COLO668 (cell line): ENCODE measurements at regions not wholly inside any gene's neighbourhood (a gene's known extent, or its start where the extent isn't known, plus 50 kb on each side); places are given as distances from the start of the nearest gene placed in this dataset.

Source experiments
- DNase-seq: peaks from one replicate; lab custom pipeline; 2025; ENCODE audit not compliant: unreplicated experiment; lab: John Stamatoyannopoulos, UW

DNA sequence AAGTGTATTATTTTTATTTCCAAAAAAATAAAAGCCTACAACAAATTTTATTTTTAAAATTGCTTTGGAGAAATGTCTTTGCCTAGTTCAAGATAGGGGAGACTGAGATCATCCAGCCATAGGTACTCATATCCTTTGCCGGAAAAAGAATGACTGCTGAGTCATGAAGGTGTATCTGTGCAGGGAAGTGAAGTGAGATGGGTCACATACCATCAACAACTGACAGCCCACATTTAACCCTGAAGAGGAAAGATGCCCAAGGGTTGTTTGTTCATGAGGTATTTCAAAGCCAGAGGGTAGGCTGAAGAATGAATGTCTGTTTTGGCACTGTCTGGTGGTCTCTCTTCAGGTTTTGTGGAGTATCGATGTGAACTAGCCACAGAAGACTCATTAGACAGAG, 106.7 kb upstream of the TTC29 start:
- no peak for DNase-seq

DNA sequence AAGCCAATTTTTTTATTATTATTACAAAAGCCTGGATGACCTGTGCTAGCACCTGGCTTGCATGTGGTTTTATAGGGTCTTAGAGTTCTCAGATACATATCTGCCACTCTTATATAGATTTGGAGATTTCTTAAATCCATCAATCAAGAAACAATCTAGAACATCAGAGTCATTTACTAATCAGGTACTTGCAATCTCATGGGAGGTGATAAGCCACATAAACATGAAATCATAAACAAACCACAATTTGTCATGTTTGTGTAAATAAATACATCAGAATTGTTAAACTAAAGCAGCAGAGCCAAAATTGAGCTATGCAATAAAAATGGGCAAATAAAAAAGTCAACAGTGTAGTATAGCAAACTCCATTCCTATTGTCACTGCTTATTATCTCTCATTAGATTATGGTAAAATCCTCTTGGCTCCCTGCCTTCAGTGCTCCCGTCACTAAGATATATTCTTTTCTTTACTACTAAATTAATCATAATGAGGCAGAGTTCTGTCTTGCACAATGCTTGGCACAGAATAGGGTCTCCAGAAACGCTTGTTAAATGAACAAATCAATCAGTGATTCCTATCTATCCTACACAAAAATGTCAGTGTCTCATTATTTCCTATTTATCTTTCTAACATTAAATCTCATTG, 108.7 kb upstream of the TTC29 start:
- no peak for DNase-seq

DNA sequence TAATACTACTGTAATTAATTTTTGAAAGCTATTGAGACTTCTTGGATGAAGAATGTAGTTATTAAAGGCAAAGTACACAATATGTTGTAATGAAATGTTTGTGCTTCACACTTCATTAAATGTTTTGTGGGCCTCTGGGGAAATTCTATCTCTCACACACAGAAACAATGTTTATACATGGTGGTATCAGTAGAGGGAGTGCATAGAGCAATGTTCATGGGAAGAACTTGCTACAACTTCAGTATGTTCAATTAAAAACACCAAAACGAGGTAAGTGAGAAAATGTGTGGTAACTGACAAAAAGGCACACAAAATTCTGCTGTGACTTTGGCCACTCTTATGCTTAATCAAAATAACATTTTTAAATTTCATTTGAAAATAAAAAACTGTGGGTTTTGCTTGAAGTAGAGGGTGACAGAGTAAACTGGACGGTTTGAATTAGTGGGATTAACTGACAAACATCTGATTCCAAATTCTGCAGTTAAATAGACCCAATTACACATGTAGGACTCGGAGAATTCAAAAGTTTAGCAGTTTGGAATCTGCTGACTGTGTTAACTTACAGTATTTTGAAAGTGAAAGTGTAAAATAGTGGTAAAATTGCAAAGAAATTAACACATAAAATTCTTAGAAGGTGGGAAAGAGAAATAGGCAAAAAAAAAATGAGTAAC, 111.4 kb upstream of the TTC29 start:
- no peak for DNase-seq

DNA sequence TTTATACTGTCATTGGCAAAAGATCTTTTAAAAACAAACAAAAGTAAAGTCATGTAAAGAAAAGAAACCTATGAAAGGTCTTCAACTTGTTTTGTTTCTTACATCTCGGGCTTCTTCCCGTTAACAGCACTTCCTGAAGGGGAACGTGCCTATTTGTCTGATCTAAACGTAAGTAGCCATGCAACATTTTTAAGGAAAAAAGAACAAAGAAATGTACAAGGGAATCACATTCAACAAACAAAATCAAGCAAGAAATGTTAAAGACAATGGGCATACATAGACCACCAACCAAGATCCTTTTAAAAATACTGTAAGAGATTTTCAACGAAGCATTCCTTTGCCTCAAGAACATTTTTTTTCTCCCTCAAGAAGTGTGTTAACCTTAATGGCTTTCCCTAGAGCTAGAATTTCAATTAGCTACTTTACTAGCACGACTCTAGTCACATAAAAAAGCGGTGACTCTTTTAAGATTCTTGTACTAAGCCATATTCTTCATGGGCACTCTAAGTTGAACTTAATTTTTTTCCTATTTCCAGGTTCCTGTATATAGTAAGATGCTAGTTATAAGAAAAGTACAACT, 112.0 kb upstream of the TTC29 start:
- no peak for DNase-seq

DNA sequence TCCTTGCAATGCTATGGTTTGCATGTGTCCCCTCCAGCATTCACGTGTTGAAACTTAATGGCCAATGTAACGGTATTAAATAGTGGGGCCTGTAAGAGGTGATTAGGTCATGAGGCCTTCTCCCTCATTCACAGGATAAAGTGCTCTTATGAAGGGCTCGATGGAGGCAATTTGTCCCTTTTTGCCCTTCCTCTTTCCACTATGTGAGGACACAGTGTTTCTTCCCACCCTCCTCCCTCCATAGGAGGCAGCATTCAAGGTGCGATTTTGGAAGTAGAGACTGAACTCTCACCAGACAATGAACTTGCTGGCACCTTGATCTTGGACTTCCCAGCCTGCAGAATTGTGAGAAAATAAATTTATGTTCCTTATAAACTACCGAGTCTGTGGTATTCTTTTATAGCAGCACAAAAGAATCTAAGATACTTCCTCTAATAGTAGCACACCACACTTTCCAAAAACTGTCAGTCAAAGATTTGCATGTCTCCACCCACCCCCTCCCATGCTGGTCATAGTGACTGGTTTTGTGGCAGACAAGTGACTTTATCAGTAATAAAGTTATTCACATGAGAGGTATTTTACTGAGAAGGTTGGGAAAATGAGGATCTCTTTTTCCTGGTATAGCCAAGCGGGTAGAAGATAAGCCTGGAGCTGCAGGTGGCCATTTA, 113.5 kb upstream of the TTC29 start:
- no peak for DNase-seq

DNA sequence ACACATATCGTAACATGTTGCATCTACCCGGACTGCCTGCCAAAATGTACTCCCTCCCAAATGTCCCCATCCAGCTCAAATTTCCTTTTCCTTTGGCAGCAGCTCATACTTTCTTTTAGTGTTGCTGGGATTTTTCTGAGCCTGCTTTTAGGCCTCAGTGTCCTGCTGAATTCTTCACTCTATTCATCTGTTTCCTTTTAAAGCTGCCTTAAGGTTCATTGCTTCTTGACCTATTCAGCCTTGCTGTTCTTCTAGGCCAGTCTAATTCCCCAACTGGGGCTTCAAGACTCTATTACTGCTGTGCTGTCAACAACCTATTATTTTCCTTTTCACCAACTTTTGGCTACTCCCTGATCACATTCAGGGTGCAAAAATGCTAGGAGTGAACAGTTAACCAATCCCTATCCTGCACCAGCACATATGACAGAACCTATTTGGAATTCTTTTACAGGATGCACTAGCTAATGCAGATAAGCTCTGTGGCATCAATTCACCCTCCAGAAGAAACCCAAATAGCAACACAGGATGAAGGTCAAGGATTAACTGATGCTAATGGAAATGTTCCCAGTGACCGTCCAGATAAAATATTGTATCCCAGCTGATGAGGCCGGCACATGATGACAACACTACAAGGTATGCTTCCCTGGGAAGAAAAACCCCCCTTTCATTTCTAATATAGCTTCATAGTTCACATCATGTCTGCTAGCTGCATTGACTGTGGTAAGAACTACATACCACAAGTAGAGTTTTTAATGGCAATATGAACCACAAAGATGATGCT, 114.7 kb upstream of the TTC29 start:
- DNase-seq, result no peak

DNA sequence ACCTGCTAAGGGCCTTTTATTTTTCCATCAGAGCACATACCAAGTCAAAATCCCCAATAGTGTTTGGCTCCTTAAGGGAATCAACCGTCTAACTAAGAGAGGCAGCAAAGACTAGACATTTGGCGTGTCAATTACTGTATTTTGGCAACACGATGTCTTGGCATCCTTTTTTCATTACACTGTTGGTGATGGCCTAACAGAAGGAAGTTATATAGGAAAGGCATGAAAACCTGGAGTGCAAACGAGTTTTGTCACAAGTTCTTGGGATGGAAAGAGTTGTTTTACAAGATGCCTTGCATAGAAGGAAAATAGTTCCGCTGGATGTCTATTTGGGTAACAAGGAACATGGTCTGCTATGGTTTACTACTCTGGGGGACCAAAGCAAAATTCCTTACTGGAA, 119.2 kb upstream of the TTC29 start:
- DNase-seq, result no peak

DNA sequence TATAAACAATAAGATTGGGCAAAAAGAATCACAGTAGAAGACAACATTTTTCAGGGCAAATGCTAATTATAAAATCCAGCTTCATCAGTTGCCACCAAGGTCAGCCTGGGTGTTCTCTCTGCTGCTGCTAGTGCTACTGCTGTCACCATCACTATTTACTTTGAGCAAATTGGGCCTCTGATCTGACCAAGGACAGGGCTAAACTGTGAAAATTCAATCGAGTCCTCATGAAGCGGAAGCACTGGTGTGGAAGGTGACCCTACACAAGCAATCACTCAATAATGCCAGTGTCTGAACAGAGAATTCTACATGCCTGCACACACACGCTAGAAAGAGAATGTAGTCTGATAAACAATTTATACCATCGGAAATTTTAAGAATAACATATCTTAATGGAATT, 122.9 kb upstream of the TTC29 start:
- no peak for DNase-seq

DNA sequence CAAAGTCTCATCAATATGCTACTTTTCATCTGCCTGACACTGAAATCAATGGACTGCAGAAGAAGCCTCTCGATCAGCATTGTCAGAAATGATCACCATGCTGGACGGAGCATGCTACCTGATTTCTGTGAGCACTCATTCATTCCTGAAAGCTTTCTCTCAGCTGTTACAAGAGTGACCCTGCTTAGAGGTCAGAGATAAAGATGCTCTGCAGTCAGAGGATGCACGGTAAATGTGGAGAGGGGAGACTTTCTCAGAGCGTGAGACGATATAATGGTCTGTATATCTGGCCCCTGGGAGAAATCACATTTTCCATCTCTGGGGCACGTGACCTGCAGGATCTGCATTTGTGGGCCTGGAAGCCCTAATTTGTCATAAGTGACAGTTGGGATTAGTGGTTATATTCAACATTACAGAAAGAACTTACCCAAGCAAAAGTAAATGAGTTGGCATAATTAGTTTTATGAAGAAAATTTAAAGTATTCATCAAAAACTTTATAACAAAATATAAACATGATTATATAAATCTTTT, 125.6 kb upstream of the TTC29 start:
- no peak for DNase-seq

DNA sequence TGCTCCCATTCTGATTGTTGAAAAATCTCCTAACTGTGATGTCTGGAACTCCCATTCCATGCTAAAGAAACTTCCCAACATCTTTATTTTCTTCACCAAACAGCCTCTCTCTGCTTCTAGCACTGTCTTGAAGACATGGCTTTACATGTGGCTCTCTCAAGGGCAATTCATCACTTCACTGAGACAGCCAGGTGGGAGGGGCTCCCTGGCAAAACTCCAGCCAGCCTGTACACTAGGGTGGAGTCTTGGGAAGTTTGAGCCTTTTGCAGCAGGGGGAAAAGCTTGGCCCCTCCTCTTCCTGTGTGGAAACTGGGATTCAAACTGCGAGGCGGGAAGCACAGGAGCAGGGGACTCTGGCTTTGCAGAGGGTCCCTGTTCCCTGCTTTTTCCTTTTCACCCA, 130.5 kb upstream of the TTC29 start:
- no peak for DNase-seq

DNA sequence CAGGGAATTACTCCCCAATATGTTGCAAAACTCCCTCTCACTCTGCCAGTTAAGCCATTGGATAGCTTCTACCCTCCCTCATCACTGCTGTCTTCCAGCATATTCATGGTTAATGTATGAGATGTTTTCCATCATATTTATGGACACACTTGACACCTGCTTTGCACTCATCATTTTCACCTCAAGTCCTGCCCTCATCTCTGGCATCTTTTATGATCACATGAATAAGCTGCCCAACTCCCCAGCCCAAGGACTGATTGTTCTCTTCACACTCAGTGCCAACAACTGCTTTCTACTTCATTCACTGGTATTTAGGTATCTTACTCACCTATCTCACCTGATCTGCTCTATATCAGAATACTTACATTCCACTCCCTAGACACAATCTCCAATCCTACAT, 131.1 kb upstream of the TTC29 start:
- DNase-seq, result no peak

DNA sequence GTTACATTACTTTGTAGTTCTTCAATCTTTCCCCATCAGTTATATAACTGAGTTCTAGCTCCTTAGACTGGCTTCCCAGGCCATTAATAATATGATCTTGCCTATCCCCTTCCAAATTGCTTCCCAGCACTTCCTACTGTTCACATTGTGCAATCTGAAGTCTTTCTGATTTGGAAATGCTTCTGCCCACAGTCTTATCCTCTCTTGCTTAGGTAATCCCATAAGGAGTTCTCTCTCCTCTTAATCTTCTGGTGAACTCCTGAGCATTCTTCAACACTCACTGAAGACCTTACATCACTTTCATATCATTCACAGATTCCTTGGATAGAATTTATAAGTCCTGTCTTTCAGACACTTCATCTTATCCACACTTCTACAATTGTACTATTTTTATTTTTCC, 132.7 kb upstream of the TTC29 start:
- DNase-seq, result no peak

DNA sequence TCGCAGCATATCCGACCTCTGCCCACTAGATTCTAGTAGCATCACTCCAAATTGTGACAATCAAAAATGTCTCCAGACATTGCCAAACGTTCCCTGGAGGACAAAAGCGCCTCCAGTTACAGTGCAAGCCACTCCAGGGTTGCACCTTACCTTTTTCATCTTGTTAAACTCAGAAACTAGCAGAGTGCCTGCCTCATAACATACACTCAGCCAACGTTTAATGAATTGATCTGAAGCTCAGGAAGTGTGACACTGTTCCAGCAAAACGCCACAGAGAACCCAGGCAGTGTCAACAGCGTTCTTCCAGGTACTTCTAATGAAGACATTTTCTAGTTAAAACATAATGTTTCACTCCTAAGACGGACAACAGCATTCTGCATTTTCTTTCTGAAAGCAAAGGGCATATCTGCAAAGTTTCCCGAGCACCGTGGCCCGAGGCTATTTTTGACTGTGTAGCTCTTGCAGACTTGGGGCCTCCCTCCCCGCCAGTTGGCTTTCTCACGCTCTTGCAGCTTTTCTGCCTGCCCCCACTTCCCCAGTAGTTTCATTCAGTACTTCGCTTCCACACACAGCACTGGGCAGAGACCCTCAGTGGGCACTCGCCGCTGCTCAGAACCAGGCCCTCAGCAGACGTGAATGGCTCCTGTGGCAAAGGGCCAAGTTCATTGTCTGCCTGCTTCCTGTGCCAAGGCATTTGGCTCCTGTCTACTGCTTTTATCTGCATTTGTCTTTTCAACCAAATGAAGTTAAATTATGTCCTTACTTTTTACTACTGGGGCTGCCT, 133.4 kb upstream of the TTC29 start:
- no peak for DNase-seq

DNA sequence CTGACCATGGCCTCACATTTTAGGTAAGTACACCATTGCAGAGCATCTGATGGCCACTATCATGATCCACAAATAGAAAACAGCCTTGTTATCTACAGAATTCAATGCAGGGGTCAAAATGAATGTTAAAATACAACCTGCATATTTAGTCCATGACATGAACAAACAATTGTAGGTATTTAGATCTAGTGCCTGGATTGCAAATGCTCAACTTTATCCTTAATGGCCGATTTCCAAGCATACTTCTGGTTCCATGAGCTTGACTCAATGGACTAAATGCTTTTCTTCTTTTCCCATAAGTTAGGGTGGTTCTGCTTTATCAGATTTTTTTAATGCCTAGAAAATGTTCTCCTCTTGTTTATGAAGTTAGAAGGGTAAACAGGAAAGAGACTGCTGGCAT, 139.2 kb upstream of the TTC29 start:
- no peak for DNase-seq

DNA sequence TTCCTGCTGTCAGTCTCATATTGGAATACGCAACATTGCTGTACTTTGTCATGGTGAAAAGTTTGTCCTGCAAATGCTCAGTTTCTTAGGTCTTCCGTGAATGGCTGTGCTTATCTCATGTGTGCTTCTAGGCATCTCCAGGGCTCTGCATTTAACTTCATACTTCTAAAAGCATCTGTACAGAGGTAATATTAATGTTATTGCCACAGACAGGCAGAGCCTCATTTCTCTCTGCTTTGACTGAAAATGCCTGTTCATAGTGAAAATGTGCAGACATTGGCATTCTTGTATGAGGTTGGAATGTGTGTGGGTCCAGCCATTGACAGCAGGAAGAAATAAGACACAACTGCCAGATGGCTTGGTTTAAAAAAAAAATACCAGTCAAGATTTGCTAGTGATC, 140.1 kb upstream of the TTC29 start:
- no peak for DNase-seq

DNA sequence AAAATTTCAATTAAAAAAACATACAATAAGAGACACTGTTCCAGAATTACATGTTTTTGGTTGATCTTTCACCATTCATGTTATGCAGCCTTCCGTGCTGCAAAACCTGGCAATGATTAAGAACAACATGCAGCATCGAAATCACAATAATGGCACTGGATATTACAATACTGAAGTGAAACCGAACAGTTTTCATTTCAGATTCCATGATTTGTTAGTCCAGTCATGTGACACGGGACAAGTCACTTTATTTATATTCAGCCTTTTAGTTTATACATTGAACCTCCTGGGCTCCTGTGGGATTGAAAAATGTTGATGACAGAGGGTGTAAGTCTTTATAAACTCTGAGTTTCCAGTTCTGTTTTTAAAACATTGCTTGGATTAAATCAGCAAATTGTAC, 142.5 kb upstream of the TTC29 start:
- DNase-seq, result no peak

DNA sequence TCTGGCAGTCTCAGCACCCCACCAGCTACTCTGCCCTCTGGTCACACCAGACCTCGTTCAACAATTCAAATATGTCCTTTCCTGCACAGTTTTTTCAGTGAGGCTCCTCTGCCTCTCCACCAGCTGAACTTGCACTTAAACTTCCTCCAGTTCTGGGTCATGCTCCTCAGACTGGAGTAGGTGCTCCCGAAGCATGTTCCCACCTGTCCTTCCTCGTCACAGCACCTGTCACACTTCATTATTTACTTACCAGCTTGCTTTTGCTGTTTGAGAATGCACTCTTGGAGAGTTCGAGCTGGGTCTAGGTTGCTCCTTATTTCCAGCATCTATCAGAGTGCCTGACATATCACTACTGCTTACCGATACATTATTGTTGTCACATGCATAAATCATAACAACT, 144.8 kb upstream of the TTC29 start:
- DNase-seq, result peak; percentile 15

DNA sequence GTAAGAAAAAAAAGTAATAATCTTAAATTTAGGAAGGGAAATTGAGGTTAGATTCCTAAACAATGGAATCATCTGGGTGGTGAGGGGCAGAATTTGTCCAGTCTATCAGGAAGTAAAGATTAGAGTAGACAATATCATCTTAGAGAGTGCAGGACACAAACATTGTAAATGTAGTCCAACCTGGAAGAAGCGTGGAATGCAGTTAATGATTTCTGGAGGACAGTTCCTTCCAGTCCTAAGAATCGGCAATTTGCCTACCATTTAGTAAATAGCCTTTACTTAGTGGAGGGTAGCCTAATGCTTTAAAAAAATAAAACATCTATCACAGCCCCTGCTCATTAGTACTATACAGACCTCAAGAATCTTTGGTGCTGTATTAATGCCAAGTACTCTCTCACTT, 147.5 kb upstream of the TTC29 start:
- no peak for DNase-seq

DNA sequence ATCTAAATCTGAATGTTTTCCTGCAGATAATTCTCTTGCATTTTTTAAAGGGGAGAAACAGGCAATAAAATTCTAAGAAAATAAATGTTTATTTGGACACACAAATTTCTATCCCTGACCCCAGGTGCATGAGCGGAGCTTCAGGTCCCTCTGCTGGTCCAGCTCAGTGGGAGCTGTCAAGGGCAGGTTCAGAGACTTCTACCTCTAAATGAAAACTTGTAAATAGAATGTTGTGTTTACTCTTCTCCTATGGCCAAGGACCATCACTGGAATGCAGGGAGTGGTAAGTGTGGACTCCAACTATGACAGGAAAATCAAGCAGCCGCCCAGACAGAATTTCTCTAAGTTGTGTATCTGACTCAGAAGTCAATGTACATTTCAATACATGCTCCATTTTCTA, 148.6 kb upstream of the TTC29 start:
- DNase-seq, result peak; percentile 8
